Left hindlimb (tissue), 1 donor: ENCODE measurements at regions not wholly inside any gene's neighbourhood (a gene's known extent, or its start where the extent isn't known, plus 50 kb on each side); places are given as distances from the start of the nearest gene placed in this dataset.
"Not testable (repeated sequence)": the region's sequence is repeated elsewhere in the genome, so short reads cannot be mapped to it uniquely, and the experiment has no call there.

Experiments used
- DNase-seq: peaks from one replicate; pipeline ENCODE4 v3.0.0-alpha.2; 2018

DNA sequence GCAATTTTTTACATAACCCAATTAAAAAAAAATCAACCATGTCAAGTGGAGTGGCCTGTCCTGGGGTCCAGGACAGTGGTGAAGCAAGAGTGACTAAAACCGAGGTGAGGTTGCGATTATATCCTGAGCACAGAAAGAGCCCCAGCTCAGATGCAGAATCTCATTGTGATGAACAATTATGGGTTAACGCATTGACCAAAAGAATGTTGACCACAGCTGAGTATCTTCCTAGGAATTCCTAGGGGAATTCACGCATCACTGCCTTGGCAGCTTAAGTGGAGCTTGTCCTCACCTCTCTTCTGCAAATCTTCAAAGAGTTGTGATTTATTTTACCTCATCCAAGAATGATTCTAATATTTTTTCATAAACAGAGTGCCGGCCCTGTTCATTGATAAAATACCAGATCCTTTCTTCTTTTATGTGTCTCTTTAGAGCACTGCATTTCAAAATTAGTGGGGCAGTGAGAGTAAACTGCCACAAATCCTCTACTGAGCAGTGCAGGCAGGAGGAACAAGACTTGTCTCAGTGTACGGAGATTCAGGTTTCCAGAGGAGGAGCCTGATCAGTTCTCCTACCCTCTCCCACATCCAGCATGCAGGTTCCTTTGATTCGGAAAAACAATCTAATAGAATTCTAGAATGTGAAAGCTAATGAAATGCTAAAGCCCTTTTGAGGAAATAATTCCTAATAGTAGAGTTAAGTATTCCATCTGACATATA, 60.1 kb upstream of the ZNF184 start:
- no peak for DNase-seq

DNA sequence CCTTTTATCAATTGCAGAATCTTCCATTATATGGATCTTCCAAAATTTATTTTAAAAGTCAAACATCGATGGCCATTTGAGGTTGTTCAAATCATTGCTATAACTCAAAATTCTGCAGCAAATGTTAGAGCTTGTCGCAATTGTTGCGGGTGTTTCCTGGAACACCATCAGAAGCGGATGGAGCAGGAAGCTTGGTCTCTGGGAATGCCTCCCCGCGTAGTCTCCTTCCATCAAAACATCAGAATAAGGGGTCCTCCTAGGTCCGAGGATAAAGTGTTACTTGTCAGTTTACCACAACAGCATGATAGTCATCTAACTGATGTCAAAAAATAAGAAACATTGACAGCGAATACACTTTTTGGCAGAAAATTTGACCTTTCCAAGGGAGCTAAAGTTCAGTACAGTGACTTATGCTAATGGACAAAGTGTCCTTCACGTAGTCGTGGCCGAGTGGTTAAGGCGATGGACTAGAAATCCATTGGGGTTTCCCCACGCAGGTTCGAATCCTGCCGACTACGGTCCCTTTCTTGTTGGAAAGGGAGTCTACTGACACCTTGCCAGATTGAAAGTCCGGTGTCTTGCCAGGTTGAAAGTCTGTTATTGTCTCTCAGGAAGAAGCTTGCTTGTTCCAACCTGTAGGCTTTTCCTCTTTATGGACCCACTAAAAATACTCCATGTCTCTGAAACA, 59.0 kb upstream of the ZNF184 start:
- DNase-seq, result no peak

DNA sequence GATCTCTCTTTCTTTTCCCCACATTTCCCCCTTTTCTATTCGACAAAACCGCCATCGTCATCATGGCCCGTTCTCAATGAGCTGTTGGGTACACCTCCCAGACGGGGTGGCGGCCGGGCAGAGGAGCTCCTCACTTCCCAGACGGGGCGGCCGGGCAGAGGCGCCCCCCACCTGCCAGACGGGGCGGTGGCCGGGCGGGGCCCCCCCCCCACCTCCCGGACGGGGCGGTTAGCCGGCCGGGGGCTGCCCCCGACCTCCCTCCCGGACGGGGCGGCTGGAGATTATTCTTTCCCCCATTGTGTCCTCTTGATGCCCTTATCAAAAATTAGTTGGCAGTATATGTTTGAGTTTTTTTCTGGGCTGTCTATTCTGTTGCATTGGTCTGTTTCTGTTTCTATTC, 56.9 kb upstream of the ZNF184 start:
- DNase-seq, result not testable (repeated sequence)

DNA sequence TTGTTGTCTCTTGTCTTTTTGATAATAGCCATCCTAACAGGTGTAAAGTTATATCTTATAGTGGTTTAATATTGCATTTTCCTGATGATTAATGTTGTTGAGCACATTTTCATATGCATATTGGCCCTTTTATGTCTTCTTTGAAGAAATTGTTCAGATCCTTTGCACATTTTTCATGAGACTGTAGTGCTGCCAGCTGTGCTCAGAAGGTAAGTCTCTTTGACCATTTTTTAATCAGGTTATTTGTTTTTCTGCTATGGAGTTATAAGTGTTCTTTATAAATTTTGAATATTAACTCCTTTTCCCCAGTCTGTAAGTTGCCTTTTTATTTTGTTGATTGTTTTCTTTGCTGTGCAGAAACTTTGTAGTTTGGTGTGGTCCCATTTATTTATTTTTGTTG, 55.8 kb upstream of the ZNF184 start:
- DNase-seq, result no peak
